ENCODE measurements at regions not wholly inside any gene's neighbourhood (a gene's known extent, or its start where the extent isn't known, plus 50 kb on each side); places are given as distances from the start of the nearest gene placed in this dataset.

DNA sequence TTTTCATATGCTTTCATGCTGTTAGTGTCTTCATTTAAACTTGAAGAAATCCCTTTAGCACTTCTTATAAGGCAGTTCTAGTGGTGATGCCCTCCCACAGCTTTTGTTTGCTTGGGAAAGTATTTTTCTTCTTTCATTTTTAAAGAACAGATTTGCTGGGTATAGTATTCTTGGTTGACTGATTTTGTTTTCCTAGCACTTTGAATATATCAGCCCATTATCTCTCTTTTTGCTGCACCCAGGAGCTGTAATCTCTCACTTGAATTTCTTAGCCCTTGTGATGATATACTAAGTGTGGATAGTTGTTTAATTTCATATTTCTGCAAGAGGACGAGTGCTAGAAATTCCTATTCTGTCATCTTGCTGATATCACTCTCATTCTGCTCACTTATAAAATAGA, 283.7 kb downstream of the GPAT3 start:
- TF ChIP-seq SIX5 (IDR thresholded peaks at IDR 0.05; ENCODE audit: low read depth, low read length, severe bottlenecking): no peak
- no peak for TF ChIP-seq YY1 (IDR thresholded peaks at IDR 0.05; ENCODE audit: low read depth, low read length)
- TF ChIP-seq SMARCA5 (IDR thresholded peaks at IDR 0.05): no peak
- TF ChIP-seq NR2C1 (IDR thresholded peaks at IDR 0.05): no peak
- TF ChIP-seq ESRRA (IDR thresholded peaks at IDR 0.05; ENCODE audit: low read length): no peak
- no peak for TF ChIP-seq SMC3 (IDR thresholded peaks at IDR 0.05; ENCODE audit: borderline replicate concordance, low read length)
- no peak for TF ChIP-seq SREBF2 (IDR thresholded peaks at IDR 0.05; ENCODE audit: low read length)
- TF ChIP-seq CREB1 (IDR thresholded peaks at IDR 0.05; ENCODE audit: low read depth): no peak
- no peak for TF ChIP-seq ZNF274 (IDR thresholded peaks at IDR 0.05; ENCODE audit: insufficient read depth, insufficient read length)
